NOMO-1 (cell line): ENCODE measurements at regions not wholly inside any gene's neighbourhood (a gene's known extent, or its start where the extent isn't known, plus 50 kb on each side); places are given as distances from the start of the nearest gene placed in this dataset.
"Not testable (repeated sequence)": the region's sequence is repeated elsewhere in the genome, so short reads cannot be mapped to it uniquely, and the experiment has no call there.

Experiments
- DNase-seq, 2 experiments: peaks; one replicate each; lab custom pipeline; 2025; ENCODE audit not compliant: unreplicated experiment in 2 of 2; lab: John Stamatoyannopoulos, UW

DNA sequence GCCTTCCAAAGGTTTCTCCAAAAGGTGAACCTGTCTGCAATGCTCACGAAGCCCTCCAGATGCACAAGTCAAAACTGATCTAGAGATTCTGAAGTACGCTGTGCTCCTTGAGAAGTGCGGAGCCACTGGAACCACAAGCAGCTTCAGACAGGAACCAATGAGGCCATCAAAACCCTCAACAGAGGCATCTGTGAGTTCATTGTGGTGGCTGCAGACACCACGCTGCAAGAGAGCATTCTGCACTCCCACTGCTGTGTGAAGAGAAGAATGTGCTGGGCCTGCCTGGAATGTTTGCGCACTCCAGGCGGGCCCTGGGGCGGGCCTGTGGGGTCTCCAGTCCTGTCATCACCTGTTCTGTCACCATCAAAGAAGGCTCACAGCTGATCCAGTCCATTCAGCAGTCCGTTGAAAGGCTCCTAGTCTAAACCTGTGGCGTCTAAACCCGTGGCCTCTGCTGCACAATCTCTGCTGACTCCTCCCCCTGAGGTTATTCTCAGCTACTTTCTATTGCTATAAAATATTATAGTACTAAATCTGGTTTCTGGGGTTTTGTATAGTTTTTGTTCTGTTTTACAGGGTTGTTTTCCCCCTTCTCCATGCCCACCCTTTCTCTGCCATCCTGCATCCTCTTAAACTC lies 111.6 kb downstream of the PPIAL4A start:
- not testable (repeated sequence) for DNase-seq

DNA sequence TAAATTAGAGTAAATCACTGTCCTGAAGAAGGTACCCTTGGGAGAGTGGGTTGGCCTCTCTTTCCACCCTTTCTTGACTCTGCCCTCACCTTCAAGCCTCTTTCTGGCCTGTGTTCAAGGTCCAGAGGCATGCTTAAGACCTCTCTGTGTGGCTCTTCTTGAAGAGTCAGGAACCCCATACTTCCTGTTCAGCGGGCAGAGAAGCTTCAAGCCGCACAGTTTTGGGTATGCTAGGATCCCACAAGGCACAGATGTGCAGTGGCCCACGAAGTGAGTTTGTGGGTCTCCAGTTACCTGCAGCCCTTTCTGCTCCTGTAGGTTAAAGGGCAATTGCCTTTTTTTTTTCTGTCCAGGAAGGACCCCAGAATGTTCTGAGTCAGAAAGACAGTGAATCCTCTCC lies 113.7 kb downstream of the PPIAL4A start:
- DNase-seq: not testable (repeated sequence)

DNA sequence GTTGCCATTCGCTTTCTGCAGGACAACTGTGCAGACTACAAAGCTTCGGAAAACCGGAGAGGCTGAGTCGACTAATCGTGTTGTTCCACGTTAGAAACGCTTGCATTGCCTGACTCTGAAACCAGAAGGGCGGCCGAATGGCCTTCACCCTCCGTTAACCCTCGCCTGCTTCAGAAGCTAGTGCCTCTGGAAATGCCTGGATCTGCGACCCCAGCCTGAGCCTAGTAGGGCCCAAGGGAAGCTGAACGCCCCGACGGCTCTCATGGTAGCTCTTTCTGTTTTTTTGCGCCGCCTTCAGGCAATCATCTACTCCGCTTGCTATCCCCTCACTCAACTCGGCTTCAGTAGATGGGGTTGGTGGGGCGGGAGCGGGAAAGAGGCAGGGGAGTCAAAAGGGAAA lies 117.3 kb downstream of the PPIAL4A start:
- not testable (repeated sequence) for DNase-seq

DNA sequence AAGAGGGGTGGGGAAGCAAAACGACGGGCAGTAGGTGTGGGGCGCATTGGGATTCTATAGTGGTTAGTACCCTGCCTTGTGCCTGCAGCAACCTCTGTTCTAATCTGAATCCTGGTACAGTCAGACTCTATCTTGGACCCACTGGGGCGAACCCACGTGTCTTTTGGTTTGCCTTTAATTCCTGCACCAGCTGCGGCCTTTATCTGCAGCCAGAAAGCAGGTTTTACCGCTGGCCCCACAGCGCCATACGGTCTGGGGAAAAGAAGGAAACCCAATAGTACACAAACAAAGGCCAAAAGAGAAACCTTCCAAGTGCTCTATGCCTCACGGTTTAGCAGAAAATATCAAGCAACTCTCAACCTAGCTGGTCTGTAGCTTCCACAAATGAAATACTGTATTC lies 118.2 kb downstream of the PPIAL4A start:
- DNase-seq: not testable (repeated sequence)

DNA sequence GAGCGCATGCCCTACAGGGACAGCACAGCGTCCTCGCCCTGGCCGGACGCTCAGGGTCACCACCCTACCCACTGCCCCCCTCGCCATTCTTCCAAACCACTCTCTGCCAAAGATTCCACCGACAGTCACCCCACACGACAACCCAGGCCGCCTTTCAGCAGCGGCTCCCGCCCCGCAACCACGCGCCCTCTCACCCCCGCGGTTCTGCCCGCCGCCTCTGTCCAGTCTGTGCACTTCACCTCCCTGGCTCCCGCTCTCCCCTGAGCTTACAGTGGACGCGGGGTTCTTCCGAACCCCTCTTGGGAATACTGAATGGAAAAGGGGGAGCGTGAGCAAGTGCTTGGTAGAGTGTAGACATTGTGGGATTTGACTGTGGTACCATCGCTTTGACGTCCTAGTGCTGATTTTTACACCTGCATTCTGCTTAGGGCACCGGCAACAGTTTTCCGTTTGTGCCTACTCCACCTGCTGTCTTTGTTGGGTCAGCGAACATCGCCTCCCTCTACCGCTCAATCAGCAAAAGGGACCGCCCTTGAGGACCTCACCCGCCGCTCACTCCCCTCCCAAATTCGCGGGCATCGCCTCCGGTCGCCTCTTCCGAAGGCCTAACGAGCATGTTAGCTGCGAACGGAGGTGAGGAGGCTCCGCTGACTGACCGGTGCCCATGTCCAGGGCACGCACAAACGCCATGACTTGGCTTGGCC lies 119.1 kb downstream of the PPIAL4A start:
- not testable (repeated sequence) for DNase-seq

DNA sequence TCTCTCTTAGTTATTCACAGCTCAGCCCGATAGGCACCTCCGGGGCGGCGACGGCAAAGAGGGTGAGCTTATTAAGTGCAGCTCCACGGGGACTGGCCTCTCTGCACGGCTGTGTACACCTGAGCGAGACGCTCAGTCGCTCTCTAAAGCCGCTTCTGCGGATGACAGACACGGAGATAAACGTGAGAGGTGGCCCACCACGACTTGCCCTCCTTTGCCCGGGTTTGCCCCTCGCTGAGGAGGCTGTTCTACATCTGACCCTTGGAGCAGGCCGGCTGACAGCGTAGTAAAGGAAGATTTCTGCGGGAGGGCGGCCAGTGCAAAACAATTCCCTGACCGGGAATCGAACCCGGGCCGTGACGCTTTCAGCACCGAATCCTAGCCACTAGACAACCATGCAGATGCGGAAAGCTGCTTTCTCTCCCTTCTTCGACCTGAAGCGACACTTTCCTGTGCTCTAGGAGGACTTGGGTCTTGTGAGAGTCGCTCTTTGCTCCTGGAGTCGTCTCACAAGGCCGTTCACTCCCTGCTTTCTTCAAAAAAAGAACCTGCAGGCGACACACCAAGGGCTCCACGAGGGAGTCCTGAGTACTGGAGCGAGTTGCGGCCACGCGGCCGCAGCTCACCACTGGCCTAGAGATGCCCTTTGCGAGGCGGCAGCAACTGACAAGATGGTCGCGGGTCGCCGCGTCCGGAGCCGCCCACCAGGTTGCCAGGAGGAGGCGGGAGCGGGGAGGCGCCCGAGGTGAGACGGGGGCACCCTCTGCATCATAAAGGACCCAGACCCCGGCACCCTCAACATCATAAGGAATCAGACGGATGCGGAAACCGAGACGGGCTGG lies 119.9 kb downstream of the PPIAL4A start:
- not testable (repeated sequence) for DNase-seq

DNA sequence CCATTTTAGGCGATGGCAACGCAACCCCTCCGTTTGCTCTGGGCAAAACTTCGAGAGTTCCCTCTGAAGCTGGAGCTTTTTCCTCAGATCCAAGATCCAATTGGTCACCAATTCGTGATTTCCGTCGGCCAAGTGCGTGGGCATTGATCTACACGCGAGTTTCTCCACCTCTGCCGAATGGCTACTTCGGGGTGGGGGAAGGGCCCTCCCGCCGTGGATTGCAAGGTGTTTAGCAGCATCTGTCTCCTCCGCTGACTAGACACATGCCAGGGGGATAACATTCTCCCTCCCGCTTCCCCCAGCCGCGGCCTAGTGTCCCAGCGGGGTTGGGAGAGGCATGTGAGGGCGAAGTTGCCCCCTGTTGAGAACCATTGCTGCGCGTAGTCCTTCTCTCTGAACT lies 120.6 kb downstream of the PPIAL4A start:
- not testable (repeated sequence) for DNase-seq

DNA sequence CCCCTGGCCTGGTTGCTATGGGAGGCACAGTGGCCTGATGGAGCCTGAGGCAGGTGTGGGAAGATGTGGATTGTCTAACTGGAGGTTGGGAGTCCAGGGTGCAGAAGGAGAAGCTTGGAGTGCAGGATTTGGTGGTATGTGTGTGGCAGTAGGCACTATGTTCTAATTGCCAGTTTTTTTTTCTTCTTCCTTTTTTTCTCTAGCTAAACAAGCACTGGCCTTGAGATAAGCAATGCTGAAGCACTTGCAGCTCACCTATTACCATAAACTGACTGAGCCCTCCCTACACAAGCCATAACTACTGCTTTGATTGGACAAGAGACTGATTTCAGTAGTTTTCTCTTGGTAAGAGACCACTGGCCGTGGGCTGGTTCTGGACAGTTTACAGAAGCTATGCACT lies 123.6 kb downstream of the PPIAL4A start:
- not testable (repeated sequence) for DNase-seq

DNA sequence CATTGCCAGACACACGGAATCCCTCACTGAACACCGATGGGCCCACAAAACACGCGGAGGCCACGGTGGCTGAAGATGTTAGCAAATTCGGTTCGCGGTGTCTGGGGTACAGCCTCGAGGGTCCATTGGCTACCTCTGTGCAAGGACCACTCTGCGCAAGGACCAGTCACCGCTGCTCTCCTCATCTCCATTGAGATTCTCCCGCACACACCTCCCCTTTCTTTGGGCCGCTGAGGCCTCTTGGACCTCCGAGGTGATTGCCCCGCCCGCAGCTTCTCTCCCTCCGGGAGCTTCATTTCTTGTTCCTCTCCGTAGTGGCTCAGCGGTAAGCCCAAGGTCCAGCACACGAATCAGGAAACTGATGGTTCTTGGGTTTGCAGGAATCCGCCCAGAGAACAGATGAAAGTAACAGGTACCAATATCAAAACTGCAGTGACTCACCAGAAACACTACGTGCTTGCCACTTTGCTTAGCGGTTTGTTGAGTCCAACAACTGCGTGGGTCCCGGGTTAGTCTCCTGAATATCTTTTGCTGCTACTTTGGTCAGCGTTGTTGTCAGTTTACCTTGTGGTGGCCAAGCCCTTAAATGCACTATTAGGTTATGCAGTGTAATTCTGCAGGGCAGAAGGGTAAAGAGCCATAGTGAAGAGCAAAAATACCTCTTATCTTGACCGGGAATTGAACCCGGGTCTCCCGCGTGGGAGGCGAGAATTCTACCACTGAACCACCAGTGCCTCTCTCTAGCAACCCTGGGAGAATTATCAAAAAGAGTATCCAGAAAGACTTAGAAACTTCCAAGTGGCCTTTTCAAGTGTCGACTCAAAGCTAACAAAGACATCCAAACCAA lies 126.8 kb downstream of the PPIAL4A start:
- DNase-seq: peak in 1 of 2 experiments; percentile 16

DNA sequence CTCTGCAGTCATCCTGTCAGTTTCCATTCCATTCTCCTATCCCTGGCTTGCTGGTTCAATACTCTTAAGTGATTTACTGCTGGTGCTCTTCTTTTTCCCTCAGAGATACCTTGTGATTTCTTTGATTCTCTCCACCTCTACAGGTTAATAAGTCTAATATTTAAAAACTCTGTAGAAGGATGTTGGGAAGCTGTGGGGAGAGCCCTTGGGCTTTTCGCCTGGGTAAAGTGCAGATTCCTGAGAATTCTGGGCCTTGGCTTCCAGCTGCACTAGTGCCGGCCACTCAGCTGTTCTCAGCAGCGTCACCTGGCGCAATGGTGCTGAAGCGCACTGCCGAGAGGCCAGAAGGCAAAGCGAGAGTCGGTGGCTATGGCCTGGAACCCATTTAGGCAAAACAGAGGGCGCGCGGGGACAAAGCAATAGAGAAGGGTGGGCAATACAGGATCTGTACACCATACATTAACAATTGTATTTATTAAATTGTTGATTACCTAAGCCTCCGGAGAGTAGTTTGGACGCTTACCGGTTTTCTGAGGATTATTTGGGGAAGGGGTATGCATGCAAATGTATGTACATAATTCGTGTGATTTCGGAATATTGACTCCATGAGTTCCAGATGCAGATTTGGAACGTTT lies 130.3 kb downstream of the PPIAL4A start:
- DNase-seq: not testable (repeated sequence)

DNA sequence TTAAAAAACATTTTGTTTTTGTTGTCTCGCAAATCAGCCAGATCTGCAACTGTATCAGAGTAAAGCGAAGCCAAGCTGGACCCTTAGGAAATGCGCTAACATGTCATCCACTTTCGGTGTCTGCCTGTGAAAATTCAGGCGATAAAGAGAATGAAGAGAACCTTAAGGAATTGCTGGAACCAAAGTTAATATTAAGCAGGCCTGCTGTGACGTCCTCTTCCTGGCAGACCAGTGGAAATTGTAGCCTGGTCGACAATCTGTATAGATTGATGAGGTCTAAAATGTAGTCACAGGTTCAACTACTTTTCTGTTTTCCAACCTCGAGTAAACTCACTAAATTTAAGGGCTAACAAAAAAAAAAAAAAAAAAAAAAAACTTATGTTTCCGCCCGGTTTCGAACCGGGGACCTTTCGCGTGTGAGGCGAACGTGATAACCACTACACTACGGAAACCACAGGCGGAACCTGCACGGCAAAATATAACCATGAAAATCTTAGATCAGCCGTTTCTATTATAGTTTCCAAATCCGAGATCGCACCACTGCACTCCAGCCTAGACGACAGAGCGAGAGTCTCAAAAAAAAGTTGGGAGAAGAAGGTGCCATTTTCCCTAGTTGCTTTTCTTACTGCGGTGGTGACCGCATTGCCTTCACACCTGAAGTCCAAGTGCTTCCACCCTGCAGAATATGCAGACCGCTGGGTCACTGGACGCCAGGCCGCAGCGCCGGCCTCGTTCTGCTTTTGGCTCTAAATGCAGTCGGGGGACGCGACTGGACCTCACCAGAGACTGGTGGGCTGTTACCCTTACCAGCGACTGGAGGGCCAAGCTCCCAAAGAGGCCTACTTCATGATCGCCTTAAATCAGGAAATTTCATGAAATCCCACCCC lies 131.0 kb downstream of the PPIAL4A start:
- peak in 1 of 2 experiments; percentile 26 for DNase-seq

DNA sequence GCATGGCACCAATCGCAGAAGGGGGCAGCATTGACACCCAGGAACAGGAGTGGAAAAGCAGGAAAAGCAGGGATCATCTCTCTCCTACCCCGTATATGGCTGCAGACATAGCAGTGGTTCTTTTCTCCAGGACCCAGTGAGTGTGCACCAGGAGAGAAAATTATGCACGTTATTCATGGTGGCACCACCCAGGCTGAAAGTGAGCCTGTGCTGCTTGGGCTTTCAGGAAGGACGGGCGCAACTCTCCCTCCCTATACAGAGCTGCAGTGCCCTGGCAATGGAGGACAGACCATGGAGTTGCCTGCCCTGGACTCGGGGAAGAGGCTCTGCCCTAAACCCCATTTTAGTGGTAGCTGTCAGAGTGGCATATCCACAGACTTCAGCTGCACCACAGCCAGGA lies 132.1 kb downstream of the PPIAL4A start:
- not testable (repeated sequence) for DNase-seq

DNA sequence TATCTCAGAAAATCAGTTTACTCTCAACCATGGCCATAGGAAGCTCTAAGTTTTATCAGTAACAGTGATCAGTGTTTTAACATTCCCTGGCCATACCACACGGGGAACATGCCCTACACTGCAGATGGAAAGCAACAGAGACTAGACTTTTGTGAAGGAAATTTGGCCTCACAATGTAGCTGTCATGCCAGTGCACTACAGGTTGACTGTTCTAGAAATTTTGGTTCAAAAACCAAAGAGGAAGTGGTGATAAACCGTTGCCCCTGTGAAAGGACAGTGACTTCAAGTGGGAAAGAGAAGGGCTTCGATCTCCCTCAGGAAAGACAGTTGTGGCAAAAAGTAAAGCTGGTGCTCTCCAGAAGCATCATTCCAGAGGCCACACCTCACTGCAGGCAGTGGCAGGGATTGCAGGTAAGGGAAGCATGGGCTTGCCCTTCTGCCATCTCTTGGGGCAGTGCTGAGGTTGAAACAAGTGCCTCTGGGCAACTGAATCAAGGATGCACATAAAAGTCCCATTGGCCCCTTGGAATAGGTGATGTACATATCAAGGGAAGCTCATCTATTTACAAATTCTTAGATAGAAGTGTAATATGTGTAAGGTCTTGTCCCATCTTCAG lies 143.4 kb downstream of the PPIAL4A start:
- DNase-seq: not testable (repeated sequence)

DNA sequence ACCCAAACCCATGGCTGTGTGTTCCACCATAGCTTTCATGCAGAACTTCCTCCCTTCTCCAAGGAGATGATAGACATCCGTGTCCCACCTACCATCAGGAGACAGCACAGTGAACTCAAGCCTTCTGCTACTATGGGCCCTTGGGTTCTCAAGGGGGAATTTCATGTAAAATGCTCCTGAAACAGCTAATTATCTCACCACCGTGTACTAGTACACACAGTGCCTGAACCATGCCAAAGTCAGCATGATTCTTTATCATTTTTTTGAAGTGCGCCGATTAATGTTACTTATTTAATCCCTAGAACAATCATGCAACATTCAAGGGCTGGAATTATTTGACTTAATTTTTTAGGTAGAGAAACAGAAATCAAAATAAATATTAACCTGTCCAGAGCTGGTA lies 147.2 kb downstream of the PPIAL4A start:
- DNase-seq: not testable (repeated sequence)

DNA sequence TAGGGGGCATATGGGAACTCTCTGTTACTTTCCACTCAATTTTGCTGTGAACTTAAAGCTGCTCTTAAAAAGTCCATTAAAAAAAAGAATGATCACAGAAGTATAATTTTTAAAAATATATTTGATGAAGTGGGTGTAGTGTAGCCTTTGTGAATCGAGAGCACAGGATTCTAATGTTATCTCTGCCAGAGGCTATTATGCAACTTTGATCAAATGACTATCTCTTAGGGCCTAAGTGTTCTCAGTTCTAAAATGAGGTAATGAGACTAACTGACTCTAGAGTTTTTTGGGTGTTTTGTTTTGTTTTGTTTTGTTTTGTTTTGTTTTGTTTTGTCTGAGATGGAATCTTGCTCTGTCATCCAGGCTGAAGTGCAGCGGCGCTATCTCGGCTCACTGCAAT lies 143.2 kb downstream of the FAM72B start:
- DNase-seq: not testable (repeated sequence)

DNA sequence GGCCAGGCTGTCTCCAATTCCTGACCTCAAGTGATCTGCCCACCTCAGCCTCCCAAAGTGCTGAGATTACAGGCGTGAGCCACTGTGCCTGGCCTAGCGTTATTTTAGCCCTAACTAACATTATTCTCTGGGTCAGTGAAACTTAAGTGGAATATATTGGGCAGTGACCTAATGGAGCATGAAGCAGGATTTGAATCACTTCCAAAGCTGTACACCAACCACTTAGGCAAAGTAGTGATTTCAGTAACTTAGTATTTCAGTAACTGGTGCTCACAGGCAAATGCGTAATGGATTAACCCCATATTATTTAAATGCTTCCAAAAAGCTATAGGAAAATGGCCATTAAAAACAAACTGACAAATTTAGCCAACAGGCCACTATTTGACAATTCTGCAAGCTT lies 142.6 kb downstream of the FAM72B start:
- DNase-seq: not testable (repeated sequence)

DNA sequence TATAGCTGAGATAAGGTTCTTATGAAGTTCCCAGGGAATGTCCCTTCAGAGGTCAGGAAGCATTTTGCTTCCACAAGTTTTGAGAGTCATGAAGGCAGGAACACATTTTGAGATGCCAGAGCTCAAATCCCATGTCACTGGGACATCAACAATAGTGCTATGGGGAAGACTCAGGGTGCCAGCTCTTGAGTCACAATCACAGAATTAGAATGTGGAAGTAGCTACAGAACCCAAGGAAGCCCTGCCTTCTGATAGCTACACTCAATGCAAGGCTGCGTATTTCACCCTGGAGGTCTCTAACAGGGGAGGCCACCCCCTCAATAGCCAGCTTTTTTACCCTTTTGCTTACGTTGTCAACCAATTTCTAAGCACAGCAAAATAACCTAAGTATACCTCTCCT lies 141.3 kb downstream of the FAM72B start:
- peak in 1 of 2 experiments; percentile 0 for DNase-seq

DNA sequence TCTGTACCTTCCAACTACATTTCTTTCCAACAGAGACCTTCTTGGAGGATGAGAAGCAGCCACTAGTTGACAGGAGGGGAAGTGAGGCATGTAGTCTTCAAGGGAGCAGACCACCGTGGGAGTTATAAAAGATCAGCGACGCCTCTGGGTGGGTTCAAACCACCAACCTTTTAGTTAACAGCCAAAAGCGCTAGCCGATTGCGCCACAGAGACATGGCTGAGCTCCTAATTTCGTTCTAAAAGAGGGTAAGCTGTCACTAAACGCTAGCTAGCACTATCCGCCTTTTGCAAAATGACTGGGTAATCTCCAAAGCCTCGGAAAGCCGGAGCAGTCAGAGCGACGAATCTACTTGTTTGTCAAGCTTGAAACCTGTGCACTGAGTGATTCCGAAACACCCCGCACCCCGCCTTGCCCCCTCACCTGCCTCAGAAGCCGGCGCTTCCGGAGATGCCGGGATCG lies 135.8 kb downstream of the FAM72B start:
- DNase-seq: not testable (repeated sequence)
